ENCODE measurements at regions not wholly inside any gene's neighbourhood (a gene's known extent, or its start where the extent isn't known, plus 50 kb on each side); places are given as distances from the start of the nearest gene placed in this dataset.
"Not testable (repeated sequence)": the region's sequence is repeated elsewhere in the genome, so short reads cannot be mapped to it uniquely, and the experiment has no call there.

DNA sequence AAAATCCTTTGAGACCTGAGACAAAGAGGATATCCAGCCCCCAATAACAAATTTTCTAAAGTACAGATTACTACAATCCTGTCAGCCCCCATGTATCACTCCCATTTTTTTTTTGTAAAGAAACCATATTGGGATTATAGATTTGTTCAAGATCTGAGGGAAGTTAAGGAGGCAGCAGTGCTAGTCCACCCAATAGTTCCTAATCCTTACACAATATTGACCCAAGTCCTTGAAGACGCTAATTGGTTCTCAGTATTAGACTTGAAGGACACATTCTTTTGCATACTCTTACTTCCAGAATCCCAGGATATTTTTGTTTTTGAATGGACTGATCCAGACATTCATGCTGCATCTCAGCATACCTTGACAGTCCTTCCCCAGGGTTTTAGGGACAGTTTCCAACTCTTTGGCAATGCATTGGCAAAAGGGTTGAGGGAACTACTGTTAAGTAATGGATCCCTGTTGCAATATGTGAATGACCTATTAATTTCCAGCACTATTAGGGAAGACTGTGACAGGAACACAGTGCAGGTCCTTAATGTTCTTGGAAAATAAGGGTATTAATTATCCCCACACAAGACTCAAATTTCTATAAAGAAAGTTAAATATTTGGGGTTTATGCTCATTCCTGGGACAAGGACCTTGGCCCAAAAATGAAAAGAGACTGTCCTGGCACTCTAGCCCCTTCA lies 1519.5 kb upstream of the SEL1L start:
- WGBS, 2 donors: 90 to 96% methylated on average over 1 of the region's 1 CpG
- intact Hi-C loops (cut with DNase I; ENCODE audit: low total_unique reads): no loop called here
- TF ChIP-seq, protein P1, sequence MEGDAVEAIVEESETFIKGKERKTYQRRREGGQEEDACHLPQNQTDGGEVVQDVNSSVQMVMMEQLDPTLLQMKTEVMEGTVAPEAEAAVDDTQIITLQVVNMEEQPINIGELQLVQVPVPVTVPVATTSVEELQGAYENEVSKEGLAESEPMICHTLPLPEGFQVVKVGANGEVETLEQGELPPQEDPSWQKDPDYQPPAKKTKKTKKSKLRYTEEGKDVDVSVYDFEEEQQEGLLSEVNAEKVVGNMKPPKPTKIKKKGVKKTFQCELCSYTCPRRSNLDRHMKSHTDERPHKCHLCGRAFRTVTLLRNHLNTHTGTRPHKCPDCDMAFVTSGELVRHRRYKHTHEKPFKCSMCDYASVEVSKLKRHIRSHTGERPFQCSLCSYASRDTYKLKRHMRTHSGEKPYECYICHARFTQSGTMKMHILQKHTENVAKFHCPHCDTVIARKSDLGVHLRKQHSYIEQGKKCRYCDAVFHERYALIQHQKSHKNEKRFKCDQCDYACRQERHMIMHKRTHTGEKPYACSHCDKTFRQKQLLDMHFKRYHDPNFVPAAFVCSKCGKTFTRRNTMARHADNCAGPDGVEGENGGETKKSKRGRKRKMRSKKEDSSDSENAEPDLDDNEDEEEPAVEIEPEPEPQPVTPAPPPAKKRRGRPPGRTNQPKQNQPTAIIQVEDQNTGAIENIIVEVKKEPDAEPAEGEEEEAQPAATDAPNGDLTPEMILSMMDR (IDR thresholded peaks at IDR 0.05): no peak
- TF ChIP-seq POLR2A (IDR thresholded peaks at IDR 0.05): no peak
- no peak for DNase-seq (ENCODE audit: low spot score in 2 of 2)
- no peak overlapping the region for H3K4me3 ChIP-seq (ENCODE audit: low read depth, poor library complexity, severe bottlenecking)

DNA sequence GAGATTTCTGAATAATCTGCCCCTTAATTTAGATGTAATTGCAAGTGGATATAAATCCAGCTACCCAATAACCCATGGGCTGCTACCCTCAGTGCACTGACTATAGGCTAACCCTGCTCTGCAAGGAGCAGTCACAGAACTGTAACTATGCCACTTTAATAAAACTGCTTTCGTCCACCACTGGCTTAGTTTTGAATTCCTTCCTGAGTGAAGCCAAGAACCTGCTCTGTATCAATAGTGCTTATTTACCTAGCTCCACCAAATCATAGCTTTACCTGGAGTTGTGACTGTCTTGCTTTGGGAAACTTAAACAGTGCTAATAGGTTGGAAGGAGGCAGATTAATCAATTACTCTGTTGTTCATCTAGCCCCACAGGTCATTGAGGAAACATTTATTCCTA lies 1524.4 kb upstream of the SEL1L start:
- no peak for DNase-seq (ENCODE audit: low spot score in 2 of 2)
- TF ChIP-seq POLR2A (IDR thresholded peaks at IDR 0.05): no peak
- TF ChIP-seq, protein P1 (IDR thresholded peaks at IDR 0.05): no peak
- intact Hi-C loops (cut with DNase I; ENCODE audit: low total_unique reads): no loop called here
- WGBS, 2 donors: 76 to 79% methylated on average over 1 of the region's 1 CpG
- no peak overlapping the region for H3K4me3 ChIP-seq (ENCODE audit: low read depth, poor library complexity, severe bottlenecking)

DNA sequence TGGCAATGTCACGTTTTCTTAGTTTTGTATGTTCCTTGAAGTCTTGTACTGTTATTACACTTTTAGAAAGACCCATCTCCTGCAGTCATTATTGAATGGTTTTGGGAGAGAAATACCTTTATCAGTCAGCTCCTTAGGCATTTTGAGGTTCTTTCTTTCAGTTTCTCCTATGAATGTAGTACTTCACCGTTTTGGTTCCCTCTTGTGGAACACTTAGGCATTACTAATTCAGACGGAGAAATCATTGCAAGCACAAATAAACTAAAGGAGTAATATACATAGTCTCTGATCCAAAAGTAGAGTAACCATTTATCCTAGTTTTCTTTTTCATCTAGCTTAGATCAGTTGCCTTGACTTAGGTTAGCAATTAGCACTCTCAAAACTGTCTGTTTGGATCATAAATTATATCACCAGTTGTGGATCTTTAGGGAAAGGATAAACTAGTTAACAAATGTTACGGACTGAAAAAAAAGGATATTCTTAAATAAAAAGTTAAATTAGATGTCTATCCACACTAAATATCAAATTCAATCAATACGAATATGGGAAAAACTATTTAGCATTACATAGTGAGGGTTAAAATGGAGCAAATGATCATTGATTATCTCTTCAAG lies 1538.3 kb upstream of the SEL1L start:
- intact Hi-C loops (cut with DNase I; ENCODE audit: low total_unique reads): no loop called here
- WGBS, 2 donors: 64 to 67% methylated on average over 5 of the region's 5 CpGs
- no peak for DNase-seq (ENCODE audit: low spot score in 2 of 2)
- H3K4me3 ChIP-seq (ENCODE audit: low read depth, poor library complexity, severe bottlenecking): no peak overlapping the region
- no peak for TF ChIP-seq POLR2A (IDR thresholded peaks at IDR 0.05)
- TF ChIP-seq, protein P1 (IDR thresholded peaks at IDR 0.05): no peak

DNA sequence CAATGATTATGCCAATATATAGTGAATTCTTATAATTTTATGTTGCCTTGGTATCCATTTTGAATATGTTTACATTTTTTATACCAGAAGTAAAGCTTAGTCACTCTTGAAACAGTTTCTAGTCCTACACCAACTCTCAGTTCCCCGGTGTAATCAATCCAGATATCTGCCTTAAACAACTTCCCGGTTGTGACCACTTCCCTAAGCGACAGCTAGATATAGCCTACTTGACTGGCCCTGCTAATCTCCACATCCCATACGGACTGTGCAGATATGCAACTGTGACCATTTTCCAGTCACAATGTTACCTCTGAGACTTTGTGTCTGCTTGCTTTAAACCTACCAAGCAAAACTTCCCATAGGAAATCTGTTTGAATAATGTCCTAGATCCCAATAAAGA lies 1551.5 kb upstream of the SEL1L start:
- no peak for TF ChIP-seq POLR2A (IDR thresholded peaks at IDR 0.05)
- TF ChIP-seq, protein P1 (IDR thresholded peaks at IDR 0.05): no peak
- WGBS, 2 donors: 78 to 84% methylated on average over 4 of the region's 4 CpGs
- no peak for DNase-seq (ENCODE audit: low spot score in 2 of 2)
- intact Hi-C loops (cut with DNase I; ENCODE audit: low total_unique reads): no loop called here
- no peak overlapping the region for H3K4me3 ChIP-seq (ENCODE audit: low read depth, poor library complexity, severe bottlenecking)

DNA sequence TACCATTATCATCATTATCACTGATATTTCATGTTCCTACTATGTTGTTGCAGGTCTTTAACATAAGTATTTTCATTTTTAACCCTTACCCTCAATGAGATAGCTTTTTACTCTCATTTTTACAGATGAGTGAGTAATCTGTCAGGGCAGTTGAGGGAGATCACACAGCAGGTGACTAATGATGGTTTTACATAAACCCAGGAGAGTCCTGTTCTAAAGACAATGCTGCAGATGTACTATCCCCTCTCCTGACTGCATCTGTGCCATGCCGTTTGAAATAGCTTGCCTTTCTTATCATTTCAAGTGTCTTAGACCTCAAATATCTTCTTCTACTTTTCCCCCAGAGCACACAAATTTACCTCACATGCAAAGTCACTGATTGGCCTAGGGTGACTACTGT lies 1552.1 kb upstream of the SEL1L start:
- 62 to 76% methylated on average over 1 of the region's 1 CpG for WGBS, 2 donors
- no peak for TF ChIP-seq POLR2A (IDR thresholded peaks at IDR 0.05)
- TF ChIP-seq, protein P1 (IDR thresholded peaks at IDR 0.05): no peak
- intact Hi-C loops (cut with DNase I; ENCODE audit: low total_unique reads): no loop called here
- DNase-seq (ENCODE audit: low spot score in 2 of 2): no peak
- H3K4me3 ChIP-seq (ENCODE audit: low read depth, poor library complexity, severe bottlenecking): no peak overlapping the region

DNA sequence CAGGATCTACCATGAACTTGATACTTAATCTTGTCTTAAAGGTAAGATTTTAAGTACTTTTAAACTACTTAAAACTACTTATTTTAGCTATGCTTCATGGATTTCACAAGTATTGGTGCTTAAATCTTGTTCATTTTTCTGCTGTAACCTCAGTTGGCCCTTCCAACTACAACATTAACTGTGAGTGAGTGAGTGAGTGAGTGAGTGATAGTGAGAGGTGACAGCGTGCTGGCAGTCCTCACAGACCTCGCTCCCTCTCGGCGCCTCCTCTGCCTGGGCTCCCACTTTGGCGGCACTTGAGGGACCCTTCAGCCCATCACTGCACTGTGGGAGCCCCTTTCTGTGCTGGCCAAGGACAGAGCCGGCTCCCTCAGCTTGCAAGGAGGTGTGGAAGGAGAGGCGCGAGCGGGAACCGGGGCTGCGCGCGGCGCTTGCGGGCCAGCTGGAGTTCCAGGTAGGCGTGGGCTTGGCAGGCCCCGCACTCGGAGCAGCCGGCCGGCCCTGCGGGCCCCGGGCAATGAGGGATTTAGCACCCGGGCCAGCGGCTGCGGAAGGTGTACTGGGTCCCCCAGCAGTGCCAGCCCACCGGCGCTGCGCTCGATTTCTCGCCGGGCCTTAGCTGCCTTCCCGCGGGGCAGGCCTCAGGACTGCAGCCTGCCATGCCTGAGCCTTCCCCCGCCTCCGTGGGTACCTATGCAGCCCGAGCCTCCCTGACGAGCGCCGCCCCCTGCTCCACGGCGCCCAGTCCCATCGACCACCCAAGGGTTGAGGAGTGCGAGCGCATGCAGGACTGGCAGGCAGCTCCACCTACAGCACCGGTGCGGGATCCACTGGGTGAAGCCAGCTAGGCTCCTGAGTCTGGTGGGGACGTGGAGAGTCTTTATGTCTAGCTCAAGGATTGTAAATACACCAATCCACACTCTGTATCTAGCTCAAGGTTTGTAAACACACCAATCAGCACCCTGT lies 1558.6 kb upstream of the SEL1L start:
- DNase-seq (ENCODE audit: low spot score in 2 of 2); H3K4me3 ChIP-seq (ENCODE audit: low read depth, poor library complexity, severe bottlenecking); intact Hi-C loops (cut with DNase I; ENCODE audit: low total_unique reads): not testable (repeated sequence)
- 69 to 74% methylated on average over 18 to 39 of the region's 47 CpGs for WGBS, 2 donors
